ENCODE measurements at regions not wholly inside any gene's neighbourhood (a gene's known extent, or its start where the extent isn't known, plus 50 kb on each side); places are given as distances from the start of the nearest gene placed in this dataset.

- peaks cover 0 to 3% (median 0%) of the 10 kb centered on the region in 3 donors for H3K36me3 Mint-ChIP-seq
- peaks cover 0 to 2% (median 0%) of the 10 kb centered on the region in 6 donors for H3K9me3 Mint-ChIP-seq
- no peak overlapping the region for H3K27ac Mint-ChIP-seq
- no peak overlapping the region for H3K4me3 Mint-ChIP-seq
- DNase-seq = no peak
- H3K4me1 Mint-ChIP-seq = no peaks in the 10 kb centered on the region
- H3K27me3 Mint-ChIP-seq (ENCODE audit: low read depth in 3 of 3) = peaks cover 0 to 3% (median 0%) of the 10 kb centered on the region in 3 donors
Observed at GRCh38 chr3:28077572-28077971, 163.8 kb upstream of the CMC1 start.

- H3K27me3 Mint-ChIP-seq (ENCODE audit: low read depth in 3 of 3) = peaks cover 0 to 2% (median 0%) of the 10 kb centered on the region in 3 donors
- H3K36me3 Mint-ChIP-seq = peaks cover 0 to 3% (median 0%) of the 10 kb centered on the region in 3 donors
- H3K27ac Mint-ChIP-seq = no peak overlapping the region
- H3K4me1 Mint-ChIP-seq = no peaks in the 10 kb centered on the region
- no peak for DNase-seq
- H3K9me3 Mint-ChIP-seq = peaks cover 0 to 2% (median 0%) of the 10 kb centered on the region in 6 donors
- H3K4me3 Mint-ChIP-seq = no peak overlapping the region
Observed at GRCh38 chr3:28078536-28078935, 162.9 kb upstream of the CMC1 start.

GRCh38 chr3:28080716-28081115, 160.7 kb upstream of the CMC1 start:
- H3K4me1 Mint-ChIP-seq = no peaks in the 10 kb centered on the region
- peaks cover 0 to 2% (median 0%) of the 10 kb centered on the region in 6 donors for H3K9me3 Mint-ChIP-seq
- no peak overlapping the region for H3K27ac Mint-ChIP-seq
- no peak overlapping the region for H3K4me3 Mint-ChIP-seq
- peaks cover 0 to 3% (median 0%) of the 10 kb centered on the region in 3 donors for H3K36me3 Mint-ChIP-seq
- peaks cover 0 to 2% (median under 1%) of the 10 kb centered on the region in 3 donors for H3K27me3 Mint-ChIP-seq (ENCODE audit: low read depth in 3 of 3)
- no peak for DNase-seq

- Mint-ChIP-seq H3K9me3 (peaks cover 0 to 2% (median 0%) of the 10 kb centered on the region in 6 donors), H3K27ac (no peak overlapping the region), H3K36me3 (peaks cover 0 to 3% (median 0%) of the 10 kb centered on the region in 3 donors), H3K4me1 (no peaks in the 10 kb centered on the region), H3K27me3 (ENCODE audit: low read depth in 3 of 3) (peaks cover 0 to 2% (median 2%) of the 10 kb centered on the region in 3 donors), H3K4me3 (no peak overlapping the region)
- no peak for DNase-seq
Observed at GRCh38 chr3:28081533-28081947, 159.9 kb upstream of the CMC1 start.

- DNase-seq = no peak
- Mint-ChIP-seq H3K27ac (peak overlapping the region in 1 of 6 donors; percentile 27), H3K36me3 (peaks cover 0 to 4% (median 0%) of the 10 kb centered on the region in 3 donors), H3K4me3 (no peak overlapping the region), H3K4me1 (peaks cover 48 to 54% of the 10 kb centered on the region in 2 donors), H3K27me3 (ENCODE audit: low read depth in 3 of 3) (peaks cover 0 to 2% (median 0%) of the 10 kb centered on the region in 3 donors), H3K9me3 (peaks cover 0 to 4% (median 0%) of the 10 kb centered on the region in 6 donors)
Observed at GRCh38 chr3:28087591-28087990, 153.8 kb upstream of the CMC1 start.

GRCh38 chr3:28088811-28089526, 152.4 kb upstream of the CMC1 start:
- Mint-ChIP-seq H3K36me3 (peaks cover 0 to 5% (median 1%) of the 10 kb centered on the region in 3 donors), H3K4me3 (peak overlapping the region; percentile 60 to 73 (median 65)), H3K27ac (peak overlapping the region; percentile 79 to 90 (median 87)), H3K27me3 (ENCODE audit: low read depth in 3 of 3) (peaks cover 0 to 2% (median 0%) of the 10 kb centered on the region in 3 donors), H3K4me1 (peaks cover 50 to 56% of the 10 kb centered on the region in 2 donors), H3K9me3 (peaks cover 0 to 4% (median under 1%) of the 10 kb centered on the region in 6 donors)
- DNase-seq = no peak

- peaks cover 0 to 2% (median 0%) of the 10 kb centered on the region in 3 donors for H3K27me3 Mint-ChIP-seq (ENCODE audit: low read depth in 3 of 3)
- peaks cover 51 to 56% of the 10 kb centered on the region in 2 donors for H3K4me1 Mint-ChIP-seq
Observed at GRCh38 chr3:28089527-28089897, 151.9 kb upstream of the CMC1 start.

GRCh38 chr3:28099296-28099695, 142.1 kb upstream of the CMC1 start:
- peaks cover 2 to 4% (median 3%) of the 10 kb centered on the region in 3 donors for H3K27me3 Mint-ChIP-seq (ENCODE audit: low read depth in 3 of 3)
- DNase-seq = no peak
- no peaks in the 10 kb centered on the region for H3K4me1 Mint-ChIP-seq
- no peak overlapping the region for H3K4me3 Mint-ChIP-seq
- H3K9me3 Mint-ChIP-seq = peaks cover 15 to 23% (median 20%) of the 10 kb centered on the region in 6 donors
- peaks cover 7 to 16% (median 9%) of the 10 kb centered on the region in 3 donors for H3K36me3 Mint-ChIP-seq
- H3K27ac Mint-ChIP-seq = no peak overlapping the region

More at GRCh38 chr3:28089527-28089897, 151.9 kb upstream of the CMC1 start:
- Mint-ChIP-seq H3K9me3 (peaks cover 0 to 4% (median under 1%) of the 10 kb centered on the region in 6 donors), H3K27ac (peak overlapping the region; percentile 79 to 90 (median 87)), H3K36me3 (peaks cover 0 to 9% (median 3%) of the 10 kb centered on the region in 3 donors), H3K4me3 (peak overlapping the region; percentile 60 to 73 (median 65))
- DNase-seq = peak; percentile 35 to 49 (median 37)

- H3K9me3 Mint-ChIP-seq = peaks cover 12 to 23% (median 20%) of the 10 kb centered on the region in 6 donors
- no peaks in the 10 kb centered on the region for H3K4me1 Mint-ChIP-seq
- no peak for DNase-seq
- H3K4me3 Mint-ChIP-seq = no peak overlapping the region
- no peak overlapping the region for H3K27ac Mint-ChIP-seq
- H3K36me3 Mint-ChIP-seq = peaks cover 7 to 16% (median 9%) of the 10 kb centered on the region in 3 donors
- H3K27me3 Mint-ChIP-seq (ENCODE audit: low read depth in 3 of 3) = peaks cover 2 to 3% (median 3%) of the 10 kb centered on the region in 3 donors
Observed at GRCh38 chr3:28101705-28102104, 139.7 kb upstream of the CMC1 start.

GRCh38 chr3:28103861-28104260, 137.6 kb upstream of the CMC1 start:
- H3K27ac Mint-ChIP-seq = no peak overlapping the region
- peaks cover 2 to 3% (median 2%) of the 10 kb centered on the region in 3 donors for H3K27me3 Mint-ChIP-seq (ENCODE audit: low read depth in 3 of 3)
- no peak for DNase-seq
- H3K36me3 Mint-ChIP-seq = peaks cover 7 to 12% (median 9%) of the 10 kb centered on the region in 3 donors
- no peak overlapping the region for H3K4me3 Mint-ChIP-seq
- H3K9me3 Mint-ChIP-seq = peaks cover 9 to 22% (median 19%) of the 10 kb centered on the region in 6 donors
- no peaks in the 10 kb centered on the region for H3K4me1 Mint-ChIP-seq

- H3K27me3 Mint-ChIP-seq (ENCODE audit: low read depth in 3 of 3) = peaks cover 2 to 5% (median 3%) of the 10 kb centered on the region in 3 donors
- H3K27ac Mint-ChIP-seq = no peak overlapping the region
- H3K4me3 Mint-ChIP-seq = no peak overlapping the region
- no peaks in the 10 kb centered on the region for H3K4me1 Mint-ChIP-seq
- H3K36me3 Mint-ChIP-seq = peaks cover 3 to 7% (median 3%) of the 10 kb centered on the region in 3 donors
- peaks cover 3 to 12% (median 8%) of the 10 kb centered on the region in 6 donors for H3K9me3 Mint-ChIP-seq
- DNase-seq = no peak
Observed at GRCh38 chr3:28104896-28105534, 136.4 kb upstream of the CMC1 start.

- no peak for DNase-seq
- peaks cover 0 to 3% (median 0%) of the 10 kb centered on the region in 3 donors for H3K36me3 Mint-ChIP-seq
Observed at GRCh38 chr3:28109829-28110228, 131.6 kb upstream of the CMC1 start.

GRCh38 chr3:28110869-28111268, 130.6 kb upstream of the CMC1 start:
- Mint-ChIP-seq H3K4me1 (peaks cover 4 to 10% of the 10 kb centered on the region in 2 donors), H3K4me3 (no peak overlapping the region), H3K9me3 (no peaks in the 10 kb centered on the region)

More at GRCh38 chr3:28109829-28110228, 131.6 kb upstream of the CMC1 start:
- no peaks in the 10 kb centered on the region for H3K9me3 Mint-ChIP-seq
- H3K4me1 Mint-ChIP-seq = peaks cover 1 to 3% of the 10 kb centered on the region in 2 donors
- H3K27ac Mint-ChIP-seq = no peak overlapping the region
- peaks cover 0 to 6% (median under 1%) of the 10 kb centered on the region in 3 donors for H3K27me3 Mint-ChIP-seq (ENCODE audit: low read depth in 3 of 3)
- no peak overlapping the region for H3K4me3 Mint-ChIP-seq

GRCh38 chr3:28114893-28115292, 126.5 kb upstream of the CMC1 start:
- peaks cover 0 to 2% (median 0%) of the 10 kb centered on the region in 3 donors for H3K36me3 Mint-ChIP-seq
- no peak overlapping the region for H3K27ac Mint-ChIP-seq
- H3K4me1 Mint-ChIP-seq = peaks cover 4 to 10% of the 10 kb centered on the region in 2 donors
- H3K4me3 Mint-ChIP-seq = no peak overlapping the region
- H3K9me3 Mint-ChIP-seq = no peaks in the 10 kb centered on the region
- no peak for DNase-seq
- peaks cover 0 to 4% (median 3%) of the 10 kb centered on the region in 3 donors for H3K27me3 Mint-ChIP-seq (ENCODE audit: low read depth in 3 of 3)

More at GRCh38 chr3:28110869-28111268, 130.6 kb upstream of the CMC1 start:
- H3K36me3 Mint-ChIP-seq = peaks cover 0 to 3% (median 0%) of the 10 kb centered on the region in 3 donors
- no peak for DNase-seq
- H3K27ac Mint-ChIP-seq = no peak overlapping the region
- peaks cover 0 to 6% (median 4%) of the 10 kb centered on the region in 3 donors for H3K27me3 Mint-ChIP-seq (ENCODE audit: low read depth in 3 of 3)

Data from immature natural killer cell (primary cell).